ENCODE measurements at regions not wholly inside any gene's neighbourhood (a gene's known extent, or its start where the extent isn't known, plus 50 kb on each side); places are given as distances from the start of the nearest gene placed in this dataset.
"Not testable (repeated sequence)": the region's sequence is repeated elsewhere in the genome, so short reads cannot be mapped to it uniquely, and the experiment has no call there.

DNA sequence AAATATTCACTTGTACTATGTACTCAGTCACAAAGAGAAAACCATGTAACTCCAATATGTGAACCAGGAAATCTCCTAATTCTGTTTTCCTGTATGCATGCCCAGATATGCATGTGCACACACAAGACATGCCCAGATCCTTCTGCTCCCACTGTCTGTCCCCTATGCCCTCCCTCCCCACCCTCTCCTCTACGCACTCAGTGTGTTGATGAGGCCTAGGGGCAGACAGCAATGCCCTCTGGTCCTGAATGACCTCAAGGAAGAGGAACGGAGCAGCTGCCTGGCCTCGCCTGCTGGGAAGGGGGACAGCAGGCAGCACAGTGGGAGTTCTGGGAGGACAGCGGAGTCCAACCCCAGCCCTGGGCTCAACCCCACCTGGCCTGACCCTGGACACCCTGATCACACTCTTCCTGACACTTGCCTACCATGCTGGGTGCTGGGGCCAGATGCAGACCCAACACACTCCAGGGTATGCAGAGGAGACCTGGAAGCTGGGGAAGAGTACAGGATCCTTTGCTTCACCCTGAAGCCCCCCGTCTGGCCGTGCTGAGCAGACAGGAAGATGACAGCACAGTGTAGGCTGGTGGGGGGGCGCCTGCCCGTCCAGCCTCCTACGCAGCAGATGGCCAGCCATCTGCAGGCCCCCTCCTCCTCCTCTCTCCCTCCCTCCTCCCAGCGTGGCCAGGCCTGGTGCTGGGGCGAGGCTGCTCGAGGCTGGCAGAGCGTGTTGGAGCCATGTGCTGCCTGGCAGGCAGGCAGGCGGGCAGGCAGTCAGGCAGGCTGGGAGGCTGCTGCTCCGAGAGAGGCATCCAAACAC, 106.6 kb upstream of the NCOR2 start:
- H3K4me3 ChIP-seq (ENCODE audit: low read depth, low read length): no peak overlapping the region
- TF ChIP-seq CTCF (conservative IDR thresholded peaks at IDR 0.05; ENCODE audit: low read depth, low read length): no peak
- no peak for DNase-seq (ENCODE audit: low read depth)

DNA sequence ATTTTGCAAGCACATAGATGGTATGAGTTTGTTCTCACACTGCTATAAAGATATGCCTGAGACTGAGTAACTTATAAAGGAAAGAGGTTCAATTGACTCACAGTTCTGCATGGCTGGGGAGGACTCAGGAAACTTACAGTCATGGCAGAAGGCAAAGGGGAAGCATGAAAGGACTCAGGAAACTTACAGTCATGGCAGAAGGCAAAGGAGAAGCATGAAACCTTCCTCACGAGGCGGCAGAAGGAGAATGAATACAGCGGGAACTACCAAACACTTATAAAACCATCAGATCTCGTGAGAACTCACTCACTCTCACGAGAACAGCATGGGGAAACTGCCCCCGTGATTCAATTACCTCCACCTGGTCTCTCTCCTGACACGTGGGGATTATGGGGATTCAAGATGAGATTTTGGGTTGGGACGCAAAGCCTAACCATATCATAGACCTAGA, 101.9 kb upstream of the NCOR2 start:
- DNase-seq (ENCODE audit: low read depth); H3K4me3 ChIP-seq (ENCODE audit: low read depth, low read length): not testable (repeated sequence)

- TF ChIP-seq CTCF (conservative IDR thresholded peaks at IDR 0.05; ENCODE audit: low read depth, low read length): no peak
- no peak for DNase-seq (ENCODE audit: low read depth)
- H3K4me3 ChIP-seq (ENCODE audit: low read depth, low read length): no peak overlapping the region
These were observed 101.2 kb upstream of the NCOR2 start for GRCh38 chr12:124668602-124669001.

GRCh38 chr12:124667506-124668326, 100.3 kb upstream of the NCOR2 start:
- TF ChIP-seq CTCF (conservative IDR thresholded peaks at IDR 0.05; ENCODE audit: low read depth, low read length): no peak
- DNase-seq (ENCODE audit: low read depth): no peak
- no peak overlapping the region for H3K4me3 ChIP-seq (ENCODE audit: low read depth, low read length)

- no peak overlapping the region for H3K4me3 ChIP-seq (ENCODE audit: low read depth, low read length)
- no peak for TF ChIP-seq CTCF (conservative IDR thresholded peaks at IDR 0.05; ENCODE audit: low read depth, low read length)
- no peak for DNase-seq (ENCODE audit: low read depth)
These were observed 99.4 kb upstream of the NCOR2 start for GRCh38 chr12:124666722-124667259.

GRCh38 chr12:124665511-124665910, 98.1 kb upstream of the NCOR2 start:
- no peak for TF ChIP-seq CTCF (conservative IDR thresholded peaks at IDR 0.05; ENCODE audit: low read depth, low read length)
- no peak for DNase-seq (ENCODE audit: low read depth)
- H3K4me3 ChIP-seq (ENCODE audit: low read depth, low read length): no peak overlapping the region

- no peak for TF ChIP-seq CTCF (conservative IDR thresholded peaks at IDR 0.05; ENCODE audit: low read depth, low read length)
- DNase-seq (ENCODE audit: low read depth): no peak
- no peak overlapping the region for H3K4me3 ChIP-seq (ENCODE audit: low read depth, low read length)
These were observed 97.1 kb upstream of the NCOR2 start for GRCh38 chr12:124664395-124665111.
